ENCODE measurements at regions not wholly inside any gene's neighbourhood (a gene's known extent, or its start where the extent isn't known, plus 50 kb on each side); places are given as distances from the start of the nearest gene placed in this dataset.

DNA sequence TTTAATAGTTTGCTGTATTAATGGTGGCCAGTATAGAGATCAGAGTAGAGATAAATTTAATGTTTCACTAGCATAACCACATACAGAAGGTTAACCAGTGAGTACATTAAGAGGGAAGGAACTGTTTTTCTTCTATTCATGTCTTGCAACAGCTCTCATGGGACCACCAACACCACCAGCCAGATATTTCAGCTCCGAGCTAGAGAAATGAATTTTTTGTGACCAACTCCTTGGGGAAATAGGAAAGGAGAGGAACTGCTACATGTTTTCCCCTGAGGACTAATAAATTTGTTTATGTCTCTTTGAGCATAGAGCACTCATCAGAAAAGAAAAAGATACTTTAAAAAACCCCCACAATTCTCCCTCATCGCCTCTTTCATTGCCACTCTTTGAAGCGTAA, 247.5 kb downstream of the MBNL1 start:
- no peak for DNase-seq

DNA sequence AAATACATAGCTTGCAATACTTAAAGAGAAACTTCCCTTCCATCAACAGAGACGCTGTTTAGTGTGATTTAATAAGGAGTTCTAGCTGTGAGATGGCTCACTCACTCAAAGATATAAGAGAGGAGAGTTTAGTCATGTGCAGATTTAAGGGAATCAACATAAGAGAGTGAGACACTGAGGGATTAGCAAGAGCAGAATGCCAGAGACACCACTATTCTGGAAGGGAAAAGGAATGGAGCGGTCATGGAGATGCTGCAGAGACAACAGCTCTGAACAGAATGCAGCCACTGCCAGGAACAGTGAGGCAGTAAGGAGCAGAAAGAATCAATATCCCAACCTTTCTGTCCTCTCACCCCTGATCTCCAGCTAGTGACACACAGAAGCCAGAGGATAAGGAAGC, 248.8 kb downstream of the MBNL1 start:
- no peak for DNase-seq

DNA sequence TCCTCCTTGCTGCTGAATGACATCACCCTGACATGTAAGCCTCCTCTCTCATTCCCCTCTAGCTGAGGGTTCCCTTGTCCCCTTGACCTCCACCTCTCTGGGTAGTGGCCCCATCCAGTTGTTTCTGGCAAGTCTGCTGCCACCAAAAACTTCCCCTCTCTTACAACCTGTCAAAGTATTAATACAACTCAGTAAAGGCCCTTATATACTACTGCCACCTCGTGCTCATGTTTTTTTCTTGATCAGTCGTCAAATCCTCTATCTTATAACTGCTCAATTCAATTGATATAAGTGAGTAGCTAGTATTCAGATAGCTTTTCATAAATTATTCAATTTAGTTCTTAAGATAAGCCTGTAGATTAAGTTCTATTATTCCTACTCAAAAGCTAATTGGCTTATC, 249.6 kb downstream of the MBNL1 start:
- no peak for DNase-seq

GRCh38 chr3:152519376-152519775, 250.6 kb downstream of the MBNL1 start:
- no peak for DNase-seq

- no peak for DNase-seq
Measured at GRCh38 chr3:152522036-152522435, 253.3 kb downstream of the MBNL1 start.

GRCh38 chr3:152524198-152525140, 255.7 kb downstream of the MBNL1 start:
- DNase-seq = peak; percentile 57

GRCh38 chr3:152531717-152532116, 263.0 kb downstream of the MBNL1 start:
- DNase-seq = no peak

DNA sequence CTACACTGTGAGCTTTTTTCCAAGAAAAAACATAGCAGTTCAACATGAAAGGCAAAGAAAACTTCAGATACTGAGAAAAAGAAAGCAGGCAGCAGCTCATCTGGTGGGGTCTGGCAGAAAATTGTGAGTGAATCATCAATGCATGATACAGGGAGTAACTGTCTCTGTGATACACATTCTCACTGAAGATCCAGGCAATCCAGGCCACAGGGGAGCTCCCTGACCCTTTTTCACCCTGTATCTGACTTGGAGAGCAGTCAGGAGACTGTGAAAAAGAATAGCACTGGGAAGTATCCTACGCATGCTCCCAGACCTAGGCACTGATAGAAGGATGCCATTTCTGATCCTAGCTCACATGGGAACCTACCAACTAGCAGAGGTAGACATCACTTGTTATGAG, 269.8 kb downstream of the MBNL1 start:
- no peak for DNase-seq

GRCh38 chr3:152539191-152539764, 270.5 kb downstream of the MBNL1 start:
- no peak for DNase-seq

GRCh38 chr3:152540120-152540519, 271.4 kb downstream of the MBNL1 start:
- DNase-seq = no peak

DNA sequence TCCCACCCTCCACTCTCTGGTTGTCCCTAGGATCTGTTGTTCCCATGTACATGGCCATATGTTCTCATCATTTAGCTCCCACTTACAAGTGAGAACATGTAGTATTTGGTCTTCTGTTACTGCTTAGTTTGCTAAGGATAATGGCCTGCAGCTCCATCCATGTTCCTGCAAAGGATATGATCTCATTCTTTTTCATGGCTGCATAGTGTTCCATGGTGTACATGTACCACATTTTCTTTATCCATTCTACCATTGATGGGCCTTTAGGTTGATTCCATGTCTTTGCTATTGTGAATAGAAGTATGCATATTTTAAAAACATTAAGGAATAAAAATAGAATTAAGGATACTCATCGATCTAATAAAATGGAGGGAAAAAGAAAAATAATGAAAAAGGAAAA, 278.4 kb downstream of the MBNL1 start:
- no peak for DNase-seq

GRCh38 chr3:152549263-152549662, 280.5 kb downstream of the MBNL1 start:
- no peak for DNase-seq

DNA sequence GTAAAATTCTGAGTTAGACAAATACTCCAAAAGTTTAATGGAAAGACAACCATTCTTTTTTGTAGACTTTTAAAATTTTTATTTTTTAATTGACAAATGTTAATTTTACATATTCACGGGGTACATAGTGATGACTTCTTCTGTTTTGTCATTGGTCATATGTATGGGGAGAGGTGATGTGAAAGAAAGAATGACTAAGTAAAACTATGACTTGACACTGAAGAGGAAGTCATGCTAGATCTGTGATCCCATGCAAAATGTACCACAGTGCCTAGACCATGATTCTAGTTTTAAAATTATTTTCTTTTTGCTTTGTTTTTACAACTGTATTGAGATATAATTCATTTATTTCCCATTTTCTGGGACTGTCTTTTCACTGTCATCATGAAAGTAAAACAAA, 281.6 kb downstream of the MBNL1 start:
- DNase-seq = no peak

- DNase-seq = no peak
Measured at GRCh38 chr3:152554980-152555379, 280.0 kb upstream of the P2RY1 start.

DNA sequence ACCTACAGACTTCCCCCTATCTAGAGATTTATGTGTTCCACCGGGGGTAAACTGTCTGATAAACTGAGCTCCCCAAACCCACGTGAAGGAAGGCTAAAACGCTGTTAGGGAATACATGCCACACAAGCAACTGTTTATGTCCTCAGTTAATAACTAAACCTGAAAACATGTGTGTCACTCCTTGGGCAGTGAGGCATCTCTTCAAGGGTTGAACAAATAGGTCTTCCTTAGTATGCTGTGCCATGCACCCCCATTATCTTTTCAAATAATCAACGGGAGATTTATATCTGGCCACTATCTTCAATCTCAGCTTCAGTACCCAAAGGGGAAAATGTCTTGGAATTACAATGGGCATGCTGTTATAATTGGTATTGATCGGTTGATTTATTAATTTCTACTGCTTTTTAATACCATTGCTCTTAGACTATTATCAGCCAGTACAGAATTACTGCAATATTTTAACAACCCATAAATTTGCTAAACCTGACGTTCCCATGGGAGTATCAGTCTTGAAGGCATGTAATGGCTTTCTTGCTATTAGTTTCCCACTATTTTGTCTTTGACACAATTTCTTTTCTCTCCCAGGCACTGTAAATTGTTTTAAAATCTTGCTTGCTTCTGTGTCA, 279.2 kb upstream of the P2RY1 start:
- no peak for DNase-seq

DNA sequence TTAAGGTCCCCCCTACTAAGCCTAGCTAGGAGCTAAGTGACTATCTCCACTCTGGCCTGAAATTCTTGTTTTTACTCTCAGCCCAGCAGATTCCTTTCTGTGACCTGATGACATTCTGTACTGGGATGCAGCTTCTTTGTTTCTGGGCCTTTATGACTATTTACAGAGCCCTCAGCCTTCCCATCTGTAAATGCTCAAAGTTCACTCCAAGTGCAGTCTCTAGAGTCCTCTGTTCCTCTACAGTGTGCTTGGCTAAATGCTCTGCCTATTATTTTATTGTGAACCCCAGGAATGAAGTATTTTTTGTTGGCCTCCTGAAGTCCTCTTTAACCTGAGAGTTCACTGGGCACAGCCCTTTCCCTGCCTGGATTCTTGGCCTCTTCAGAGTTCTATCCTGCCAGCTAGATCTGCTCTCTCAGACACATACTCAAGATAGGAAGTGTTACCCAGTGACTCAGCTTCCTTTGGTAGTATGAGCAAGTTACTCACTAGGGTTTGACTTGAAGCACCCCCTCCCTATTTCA, 278.1 kb upstream of the P2RY1 start:
- no peak for DNase-seq

- DNase-seq = no peak
Measured at GRCh38 chr3:152557302-152557999, 277.5 kb upstream of the P2RY1 start.

DNA sequence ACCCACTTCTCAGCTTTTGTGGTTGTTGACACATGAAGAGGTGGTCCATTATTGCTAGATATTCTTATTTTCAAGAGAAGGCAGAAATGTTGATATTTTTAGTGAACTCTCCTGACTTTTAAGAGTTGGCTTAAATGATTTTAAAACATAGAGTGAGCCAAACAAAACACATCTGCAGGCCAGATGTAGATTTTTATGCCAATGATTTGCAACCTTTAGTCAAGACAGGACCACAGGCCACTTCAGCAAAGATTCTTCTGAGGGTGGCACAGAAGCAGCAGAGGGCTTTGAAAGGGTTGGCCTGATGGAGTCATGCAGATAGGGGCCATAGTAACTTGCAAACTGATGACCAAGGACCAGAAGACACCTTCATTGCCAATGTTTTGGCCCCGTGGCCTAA, 276.5 kb upstream of the P2RY1 start:
- no peak for DNase-seq

DNA sequence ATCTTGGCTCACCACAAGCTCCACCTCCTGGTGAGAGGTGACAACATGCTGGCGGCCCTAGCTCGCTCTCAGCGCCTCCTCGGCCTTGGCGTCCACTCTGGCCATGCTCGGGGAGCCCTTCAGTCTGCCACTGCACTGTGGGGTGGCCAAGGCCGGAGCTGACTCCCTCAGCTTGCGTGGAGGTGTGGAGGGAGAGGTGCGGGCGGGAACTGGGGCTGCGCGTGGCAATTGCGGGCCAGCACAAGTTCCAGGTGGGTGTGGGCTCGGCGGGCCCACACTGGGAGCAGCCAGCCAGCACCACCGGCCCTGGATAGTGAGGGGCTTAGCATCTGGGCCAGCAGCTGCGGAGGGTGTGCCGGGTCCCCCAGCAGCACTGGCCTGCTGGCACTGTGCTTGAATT, 275.7 kb upstream of the P2RY1 start:
- no peak for DNase-seq

- DNase-seq = no peak
Measured at GRCh38 chr3:152564459-152564858, 270.5 kb upstream of the P2RY1 start.

DNA sequence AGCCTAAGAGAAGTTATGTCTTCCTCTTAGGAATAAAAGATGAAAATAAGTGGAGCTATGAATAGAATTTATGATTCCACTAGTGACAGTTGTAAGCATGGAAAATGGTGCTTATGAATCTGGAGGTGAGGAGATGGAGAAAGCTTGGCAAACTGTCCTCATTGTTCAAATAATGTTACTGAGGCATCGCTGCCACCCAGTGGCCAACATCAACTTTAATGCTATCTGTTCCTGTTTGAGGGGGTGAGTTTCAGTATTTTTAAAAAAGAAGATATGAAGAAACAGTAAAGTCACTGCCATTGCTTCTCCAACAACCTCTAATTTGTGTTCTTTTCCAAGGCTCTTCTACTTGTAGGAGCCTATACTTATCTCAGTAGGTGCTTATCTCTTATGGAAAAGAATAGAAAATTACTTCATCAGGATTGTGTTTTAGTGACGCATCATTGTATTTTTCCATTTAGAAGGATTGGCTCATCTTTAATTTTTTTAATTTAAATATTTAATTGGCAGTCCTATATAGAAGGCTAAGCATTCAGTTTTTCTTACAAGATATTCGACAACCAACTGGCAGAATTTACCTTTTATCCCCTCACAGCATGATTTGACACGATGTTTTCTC, 260.4 kb upstream of the P2RY1 start:
- peak; percentile 67 for DNase-seq

GRCh38 chr3:152578769-152579168, 256.2 kb upstream of the P2RY1 start:
- DNase-seq = no peak

DNA sequence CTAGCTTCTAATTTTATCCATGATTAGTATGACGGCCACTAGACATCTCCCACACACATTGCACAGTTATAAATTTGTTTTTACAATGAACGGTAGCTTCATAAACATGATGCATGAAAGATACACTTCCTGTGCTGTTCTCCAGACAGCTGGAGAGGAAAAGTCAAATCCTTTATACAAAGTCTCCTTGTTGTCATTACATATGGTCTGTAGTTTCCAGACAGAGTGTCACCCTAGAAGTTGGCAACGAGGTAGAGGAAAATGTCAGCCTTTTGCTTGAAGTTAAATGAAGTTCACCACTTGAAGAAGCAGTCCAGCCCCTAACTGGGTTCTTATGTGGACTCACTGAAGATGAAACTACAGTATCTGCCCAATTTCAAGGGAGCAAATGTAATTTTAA, 253.0 kb upstream of the P2RY1 start:
- no peak for DNase-seq

Measured in NCI-H146 (cell line).